Right ventricle myocardium superior (tissue), 1 donor: ENCODE measurements at regions not wholly inside any gene's neighbourhood (a gene's known extent, or its start where the extent isn't known, plus 50 kb on each side); places are given as distances from the start of the nearest gene placed in this dataset.
A peak's percentile ranks its signal among the peaks of the same experiment; 100 is the strongest.

Experiments used
- ATAC-seq: fragments of 200-7000 bp; cut with Tn5 transposase; one replicate; pipeline ENCODE4 v1.9.1; 2020; ENCODE audit warnings: mild to moderate bottlenecking; ENCODE audit not compliant: poor library complexity
- DNase-seq: peaks from one replicate; pipeline ENCODE4 v3.0.0-alpha.2; 2020
- intact Hi-C: fragments of 100-400 bp; cut with DNase I; formaldehyde crosslinking; loops from one replicate; pipeline ENCODE4 v1.11.2; 2022
- donor health status: DM: no; HTN: yes; CAD: no; lungs with severe emphysema.

- ATAC-seq (no peak), DNase-seq (no peak)
- intact Hi-C loops: no loop called here
These were observed 529.2 kb downstream of the EPHA4 start for GRCh38 chr2:221042926-221043325.

GRCh38 chr2:221044781-221045180 lies 527.3 kb downstream of the EPHA4 start:
- intact Hi-C loops: no loop called here
- ATAC-seq (no peak), DNase-seq (no peak)

GRCh38 chr2:221050020-221050795 lies 521.9 kb downstream of the EPHA4 start:
- no peak for DNase-seq
- intact Hi-C loops: no loop called here
- no peak for ATAC-seq

GRCh38 chr2:221051162-221051561 lies 520.9 kb downstream of the EPHA4 start:
- intact Hi-C loops: no loop called here
- no peak for ATAC-seq
- no peak for DNase-seq

GRCh38 chr2:221060376-221060775 lies 511.7 kb downstream of the EPHA4 start:
- DNase-seq (no peak), ATAC-seq (no peak)
- intact Hi-C loops: no loop called here

- DNase-seq (no peak), ATAC-seq (no peak)
- intact Hi-C loops: no loop called here
These were observed 508.5 kb downstream of the EPHA4 start for GRCh38 chr2:221063568-221063967.

- intact Hi-C loops: no loop called here
- no peak for ATAC-seq
- no peak for DNase-seq
These were observed 507.8 kb downstream of the EPHA4 start for GRCh38 chr2:221064058-221064854.

- no peak for DNase-seq
- ATAC-seq: no peak
- intact Hi-C loops: no loop called here
These were observed 507.2 kb downstream of the EPHA4 start for GRCh38 chr2:221064880-221065279.

GRCh38 chr2:221068123-221068522 lies 504.0 kb downstream of the EPHA4 start:
- DNase-seq (no peak), ATAC-seq (no peak)
- intact Hi-C loops: no loop called here

- intact Hi-C loops: no loop called here
- no peak for DNase-seq
- no peak for ATAC-seq
These were observed 502.0 kb downstream of the EPHA4 start for GRCh38 chr2:221070106-221070505.

- intact Hi-C loops: no loop called here
- no peak for DNase-seq
- ATAC-seq: peak; percentile 96
These were observed 498.6 kb downstream of the EPHA4 start for GRCh38 chr2:221073326-221074049.

- intact Hi-C loops: no loop called here
- DNase-seq (no peak), ATAC-seq (no peak)
These were observed 497.9 kb downstream of the EPHA4 start for GRCh38 chr2:221074238-221074637.

- DNase-seq (no peak), ATAC-seq (no peak)
- intact Hi-C loops: no loop called here
These were observed 496.9 kb downstream of the EPHA4 start for GRCh38 chr2:221075203-221075602.

- ATAC-seq: no peak
- DNase-seq: no peak
- intact Hi-C loops: no loop called here
These were observed 494.9 kb downstream of the EPHA4 start for GRCh38 chr2:221077251-221077650.

- ATAC-seq: no peak
- intact Hi-C loops: no loop called here
- DNase-seq: no peak
These were observed 494.3 kb downstream of the EPHA4 start for GRCh38 chr2:221077799-221078198.

GRCh38 chr2:221085341-221085900 lies 486.7 kb downstream of the EPHA4 start:
- intact Hi-C loops: no loop called here
- ATAC-seq (no peak), DNase-seq (no peak)

GRCh38 chr2:221085936-221086335 lies 486.2 kb downstream of the EPHA4 start:
- no peak for DNase-seq
- intact Hi-C loops: no loop called here
- ATAC-seq: no peak

- intact Hi-C loops: no loop called here
These were observed 484.3 kb downstream of the EPHA4 start for GRCh38 chr2:221087779-221088178.

GRCh38 chr2:221088506-221088905 lies 483.6 kb downstream of the EPHA4 start:
- DNase-seq: no peak
- no peak for ATAC-seq
- intact Hi-C loops: no loop called here

More at GRCh38 chr2:221087779-221088178, 484.3 kb downstream of the EPHA4 start:
- ATAC-seq: no peak
- DNase-seq: no peak
